ENCODE measurements at regions not wholly inside any gene's neighbourhood (a gene's known extent, or its start where the extent isn't known, plus 50 kb on each side); places are given as distances from the start of the nearest gene placed in this dataset.
"Not testable (repeated sequence)": the region's sequence is repeated elsewhere in the genome, so short reads cannot be mapped to it uniquely, and the experiment has no call there.

- POLR2A ChIA-PET = no interaction called here
- no peaks in the 10 kb centered on the region for H3K9me3 Mint-ChIP-seq
Measured at GRCh38 chrX:109049416-109049815, 313.1 kb upstream of the IRS4 start.

GRCh38 chrX:109040057-109040456 is 303.7 kb upstream of the IRS4 start:
- TF ChIP-seq CTCF (IDR thresholded peaks at IDR 0.05) = no peak
- no peak for DNase-seq
- Mint-ChIP-seq H3K9me3 (no peaks in the 10 kb centered on the region), H3K27me3 (no peaks in the 10 kb centered on the region), H3K4me3 (no peak overlapping the region), H3K4me1 (ENCODE audit: low read depth) (no peaks in the 10 kb centered on the region), H3K27ac (no peak overlapping the region), H3K36me3 (ENCODE audit: low read depth) (no peaks in the 10 kb centered on the region)
- ChIA-PET POLR2A (no interaction called here), CTCF (no interaction called here)
- no peak for ATAC-seq
- intact Hi-C loops (cut with micrococcal nuclease) = no loop called here

More at GRCh38 chrX:109049416-109049815, 313.1 kb upstream of the IRS4 start:
- Mint-ChIP-seq H3K27ac (no peak overlapping the region), H3K36me3 (ENCODE audit: low read depth) (no peaks in the 10 kb centered on the region), H3K4me3 (no peak overlapping the region), H3K27me3 (no peaks in the 10 kb centered on the region), H3K4me1 (ENCODE audit: low read depth) (no peaks in the 10 kb centered on the region)
- DNase-seq (no peak), ATAC-seq (no peak)
- CTCF ChIA-PET = no interaction called here
- TF ChIP-seq CTCF (IDR thresholded peaks at IDR 0.05) = no peak
- intact Hi-C loops (cut with micrococcal nuclease) = no loop called here

GRCh38 chrX:109036624-109037023 is 300.3 kb upstream of the IRS4 start:
- intact Hi-C loops (cut with micrococcal nuclease) = no loop called here
- Mint-ChIP-seq H3K27me3 (no peaks in the 10 kb centered on the region), H3K4me1 (ENCODE audit: low read depth) (no peaks in the 10 kb centered on the region), H3K27ac (no peak overlapping the region), H3K4me3 (no peak overlapping the region), H3K36me3 (ENCODE audit: low read depth) (no peaks in the 10 kb centered on the region), H3K9me3 (no peaks in the 10 kb centered on the region)
- CTCF ChIA-PET = no interaction called here
- no peak for TF ChIP-seq CTCF (IDR thresholded peaks at IDR 0.05)
- no peak for ATAC-seq
- POLR2A ChIA-PET = no interaction called here
- DNase-seq = no peak

- H3K27me3 Mint-ChIP-seq = no peaks in the 10 kb centered on the region
- peaks cover 3% of the 10 kb centered on the region for H3K9me3 Mint-ChIP-seq
- ChIA-PET CTCF (no interaction called here), POLR2A (no interaction called here)
- H3K4me1 Mint-ChIP-seq (ENCODE audit: low read depth) = no peaks in the 10 kb centered on the region
- ATAC-seq = no peak
- intact Hi-C loops (cut with micrococcal nuclease) = no loop called here
- no peaks in the 10 kb centered on the region for H3K36me3 Mint-ChIP-seq (ENCODE audit: low read depth)
- TF ChIP-seq CTCF (IDR thresholded peaks at IDR 0.05) = no peak
- no peak for DNase-seq
- H3K27ac Mint-ChIP-seq = no peak overlapping the region
- H3K4me3 Mint-ChIP-seq = no peak overlapping the region
Measured at GRCh38 chrX:108993909-108994308, 257.5 kb upstream of the IRS4 start.

GRCh38 chrX:108972899-108973298 is 236.5 kb upstream of the IRS4 start:
- H3K9me3 Mint-ChIP-seq; POLR2A ChIA-PET; DNase-seq; H3K4me1 Mint-ChIP-seq (ENCODE audit: low read depth); H3K27me3 Mint-ChIP-seq; intact Hi-C loops (cut with micrococcal nuclease); CTCF ChIA-PET; H3K36me3 Mint-ChIP-seq (ENCODE audit: low read depth); ATAC-seq; H3K4me3 Mint-ChIP-seq; H3K27ac Mint-ChIP-seq: not testable (repeated sequence)

GRCh38 chrX:108947205-108947604 is 210.8 kb upstream of the IRS4 start:
- ATAC-seq = no peak
- ChIA-PET POLR2A (no interaction called here), CTCF (no interaction called here)
- Mint-ChIP-seq H3K27me3 (no peaks in the 10 kb centered on the region), H3K4me3 (no peak overlapping the region), H3K27ac (no peak overlapping the region), H3K4me1 (ENCODE audit: low read depth) (no peaks in the 10 kb centered on the region), H3K36me3 (ENCODE audit: low read depth) (no peaks in the 10 kb centered on the region), H3K9me3 (no peaks in the 10 kb centered on the region)
- intact Hi-C loops (cut with micrococcal nuclease) = no loop called here
- no peak for TF ChIP-seq CTCF (IDR thresholded peaks at IDR 0.05)
- DNase-seq = no peak
